C4-2B (cell line): ENCODE measurements at regions not wholly inside any gene's neighbourhood (a gene's known extent, or its start where the extent isn't known, plus 50 kb on each side); places are given as distances from the start of the nearest gene placed in this dataset.

Source experiments
- ZFX ChIP-seq: fragments of 450-650 bp; IDR thresholded peaks from 2 replicates; pipeline ENCODE4 v1.6.1; 2017
- TF ChIP-seq, protein P1 (sequence below): fragments of 450-650 bp; conservative IDR thresholded peaks from 2 replicates; pipeline ENCODE4 v1.5.1; 2017; ENCODE audit warnings: mild to moderate bottlenecking

DNA sequence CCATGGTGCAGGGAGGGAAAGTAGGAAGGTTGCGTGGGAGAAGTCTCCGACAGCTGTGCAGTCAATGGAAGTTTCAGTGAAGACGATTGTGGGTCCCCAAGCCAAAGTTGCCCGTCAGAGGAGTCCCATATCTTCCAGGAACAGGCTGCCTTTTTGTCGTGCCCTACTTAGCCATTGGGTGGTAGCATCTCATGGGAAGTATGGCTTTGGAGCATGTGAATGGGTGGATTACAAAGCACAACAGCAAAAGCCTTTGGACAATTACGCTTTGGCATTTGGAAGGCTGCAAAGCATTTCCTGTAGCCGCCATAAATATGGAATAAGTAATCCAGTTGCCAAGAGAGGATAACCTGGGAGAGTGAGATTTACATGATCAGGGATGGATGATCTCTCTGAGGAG lies 300.7 kb upstream of the BOD1L1 start:
- TF ChIP-seq, protein P1, sequence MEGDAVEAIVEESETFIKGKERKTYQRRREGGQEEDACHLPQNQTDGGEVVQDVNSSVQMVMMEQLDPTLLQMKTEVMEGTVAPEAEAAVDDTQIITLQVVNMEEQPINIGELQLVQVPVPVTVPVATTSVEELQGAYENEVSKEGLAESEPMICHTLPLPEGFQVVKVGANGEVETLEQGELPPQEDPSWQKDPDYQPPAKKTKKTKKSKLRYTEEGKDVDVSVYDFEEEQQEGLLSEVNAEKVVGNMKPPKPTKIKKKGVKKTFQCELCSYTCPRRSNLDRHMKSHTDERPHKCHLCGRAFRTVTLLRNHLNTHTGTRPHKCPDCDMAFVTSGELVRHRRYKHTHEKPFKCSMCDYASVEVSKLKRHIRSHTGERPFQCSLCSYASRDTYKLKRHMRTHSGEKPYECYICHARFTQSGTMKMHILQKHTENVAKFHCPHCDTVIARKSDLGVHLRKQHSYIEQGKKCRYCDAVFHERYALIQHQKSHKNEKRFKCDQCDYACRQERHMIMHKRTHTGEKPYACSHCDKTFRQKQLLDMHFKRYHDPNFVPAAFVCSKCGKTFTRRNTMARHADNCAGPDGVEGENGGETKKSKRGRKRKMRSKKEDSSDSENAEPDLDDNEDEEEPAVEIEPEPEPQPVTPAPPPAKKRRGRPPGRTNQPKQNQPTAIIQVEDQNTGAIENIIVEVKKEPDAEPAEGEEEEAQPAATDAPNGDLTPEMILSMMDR = no peak
- TF ChIP-seq ZFX = no peak
